Testis (tissue), 2 donors: ENCODE measurements at regions not wholly inside any gene's neighbourhood (a gene's known extent, or its start where the extent isn't known, plus 50 kb on each side); places are given as distances from the start of the nearest gene placed in this dataset.

ENCODE experiments used
- DNase-seq: peaks from one replicate; pipeline ENCODE4 v3.0.0-alpha.2; 2019
- H3K27ac ChIP-seq, 2 donors: fragments of 200-600 bp; sonication (generic); one replicate each; pipeline ENCODE4 v1.5.1; 2019
- H3K27me3 ChIP-seq: fragments of 200-600 bp; sonication (generic); one replicate; pipeline ENCODE4 v1.5.1; 2019
- H3K36me3 ChIP-seq: fragments of 200-600 bp; sonication (generic); one replicate; pipeline ENCODE4 v1.5.1; 2017; ENCODE audit warnings: low read depth; ENCODE audit errors: missing control alignments
- H3K4me1 ChIP-seq: fragments of 200-600 bp; sonication (generic); one replicate; pipeline ENCODE4 v1.5.1; 2019
- H3K4me3 ChIP-seq, 2 donors: fragments of 200-600 bp; sonication (generic); one replicate each; pipeline ENCODE4 v1.5.1; 2017 to 2019
- H3K9me3 ChIP-seq: fragments of 200-600 bp; sonication (generic); one replicate; pipeline ENCODE4 v1.5.1; 2017
- CTCF ChIP-seq, 3 experiments: fragments of 450-650 bp in 2 of 3; fragments of 200-600 bp in 1 of 3; sonication (generic) in 1 of 3; IDR thresholded peaks; one replicate each; pipeline ENCODE4 v1.5.1; 2016 to 2019; ENCODE audit warnings: antibody characterized with exemption in 3 of 3, mild to moderate bottlenecking in 2 of 3, moderate library complexity in 1 of 3
- POLR2A ChIP-seq: fragments of 450-650 bp; IDR thresholded peaks from one replicate; pipeline ENCODE4 v1.6.1; 2017; ENCODE audit warnings: antibody characterized with exemption, mild to moderate bottlenecking, moderate library complexity
- WGBS, 2 donors: methylation state at CpG; one replicate each; pipeline ENCODE4 v1.1.5; 2018; 5-methylcytosine and 5-hydroxymethylcytosine counted together
- intact Hi-C: fragments of 100-400 bp; cut with DNase I; formaldehyde crosslinking; loops from one replicate; pipeline ENCODE4 v1.15.1; 2023; ENCODE audit warnings: low total_unique reads

DNA sequence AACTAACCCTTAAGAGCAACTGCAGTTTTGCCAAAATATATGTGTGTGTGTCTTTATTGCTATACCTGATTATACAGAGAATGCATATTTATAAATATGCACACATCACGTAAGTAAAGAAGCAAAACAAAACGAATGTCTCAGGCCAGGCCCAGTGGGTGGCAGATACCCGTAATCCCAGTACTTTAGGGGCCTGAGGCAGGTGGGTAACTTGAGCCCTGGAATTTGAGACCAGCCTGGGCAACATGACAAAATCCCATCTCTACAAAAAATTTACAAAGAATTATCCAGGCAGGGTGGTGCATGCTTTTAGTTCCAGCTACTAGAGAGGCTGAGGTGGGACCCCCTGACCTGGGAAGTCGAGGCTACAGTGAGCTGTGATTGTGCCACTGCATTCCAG lies 745.3 kb downstream of the SATB2 start:
- H3K27ac ChIP-seq, result no peak overlapping the region

GRCh38 chr2:198711484-198711883 lies 746.3 kb downstream of the SATB2 start:
- H3K4me3 ChIP-seq, result no peak overlapping the region
- no peak for TF ChIP-seq POLR2A
- no peak for TF ChIP-seq CTCF (IDR thresholded peaks at IDR 0.05)

More for the DNA sequence above, 745.3 kb downstream of the SATB2 start:
- no peak for TF ChIP-seq CTCF (IDR thresholded peaks at IDR 0.05)
- no peak for TF ChIP-seq POLR2A
- no peaks in the 10 kb centered on the region for H3K9me3 ChIP-seq
- DNase-seq, result no peak
- no peak overlapping the region for H3K4me3 ChIP-seq
- intact Hi-C loops, result no loop called here
- no peaks in the 10 kb centered on the region for H3K36me3 ChIP-seq
- 55 to 57% methylated on average over 4 of the region's 4 CpGs for WGBS, 2 donors
- no peaks in the 10 kb centered on the region for H3K4me1 ChIP-seq
- no peaks in the 10 kb centered on the region for H3K27me3 ChIP-seq

DNA sequence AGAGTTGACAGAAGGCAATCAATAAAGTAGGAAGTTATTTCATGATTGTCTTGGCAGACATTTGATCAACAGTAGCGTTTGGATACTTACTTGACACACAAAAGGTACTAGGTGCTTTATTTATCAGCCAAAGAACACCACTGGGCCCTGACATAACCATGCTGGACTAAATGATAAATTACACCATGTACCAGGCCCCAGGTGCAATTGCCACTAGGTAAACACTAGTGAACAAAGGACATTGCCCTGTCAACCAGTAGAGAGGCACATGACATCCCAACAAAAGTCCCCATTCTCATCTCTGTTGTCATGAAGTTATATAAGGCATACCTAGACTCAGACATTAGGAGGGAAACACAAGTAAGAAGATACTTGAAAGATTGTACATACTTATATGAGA lies 747.2 kb downstream of the SATB2 start:
- WGBS, 2 donors, result 87 to 90% methylated on average over 1 of the region's 1 CpG
- Histone ChIP-seq H3K4me3 (no peak overlapping the region), H3K9me3 (no peaks in the 10 kb centered on the region), H3K27ac (no peak overlapping the region), H3K27me3 (no peaks in the 10 kb centered on the region), H3K4me1 (no peaks in the 10 kb centered on the region), H3K36me3 (no peaks in the 10 kb centered on the region)
- no peak for DNase-seq
- intact Hi-C loops, result no loop called here
- TF ChIP-seq POLR2A, result no peak
- no peak for TF ChIP-seq CTCF (IDR thresholded peaks at IDR 0.05)

More at GRCh38 chr2:198711484-198711883, 746.3 kb downstream of the SATB2 start:
- Histone ChIP-seq H3K27me3 (no peaks in the 10 kb centered on the region), H3K9me3 (no peaks in the 10 kb centered on the region), H3K27ac (no peak overlapping the region), H3K36me3 (no peaks in the 10 kb centered on the region), H3K4me1 (no peaks in the 10 kb centered on the region)
- DNase-seq, result no peak
- intact Hi-C loops, result no loop called here

GRCh38 chr2:198706476-198707082 lies 751.2 kb downstream of the SATB2 start:
- Histone ChIP-seq H3K4me3 (no peak overlapping the region), H3K4me1 (no peaks in the 10 kb centered on the region), H3K27ac (no peak overlapping the region), H3K27me3 (no peaks in the 10 kb centered on the region), H3K9me3 (no peaks in the 10 kb centered on the region), H3K36me3 (no peaks in the 10 kb centered on the region)
- WGBS, 2 donors, result 53 to 67% methylated on average over 1 of the region's 1 CpG
- intact Hi-C loops, result no loop called here
- TF ChIP-seq POLR2A (no peak), CTCF (IDR thresholded peaks at IDR 0.05) (no peak)
- DNase-seq, result no peak

DNA sequence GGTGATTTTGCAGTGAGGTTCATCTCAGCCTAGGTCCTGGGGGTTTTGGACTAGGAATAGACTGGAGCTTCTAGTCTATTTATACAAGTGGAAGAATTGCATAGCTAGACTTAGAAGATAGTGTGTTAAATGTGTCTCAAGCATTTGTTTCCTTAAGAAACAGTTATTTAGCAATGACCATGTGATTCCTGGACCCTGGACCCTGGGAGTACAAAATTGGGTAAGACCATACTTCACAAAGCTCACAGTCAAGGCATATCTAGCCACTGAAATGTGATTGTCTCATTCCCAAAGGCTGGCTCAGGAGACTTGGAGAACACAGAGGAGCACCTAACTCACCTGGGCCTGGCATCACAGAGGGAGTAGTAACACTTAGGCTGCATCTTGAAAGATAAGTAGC lies 754.5 kb downstream of the SATB2 start:
- Histone ChIP-seq H3K4me3 (no peak overlapping the region), H3K27ac (no peak overlapping the region), H3K4me1 (no peaks in the 10 kb centered on the region), H3K27me3 (no peaks in the 10 kb centered on the region), H3K36me3 (no peaks in the 10 kb centered on the region), H3K9me3 (no peaks in the 10 kb centered on the region)
- TF ChIP-seq CTCF (IDR thresholded peaks at IDR 0.05), result no peak
- TF ChIP-seq POLR2A, result no peak
- intact Hi-C loops, result no loop called here
- DNase-seq, result no peak
